Central memory CD8-positive, alpha-beta T cell (primary cell): ENCODE measurements at regions not wholly inside any gene's neighbourhood (a gene's known extent, or its start where the extent isn't known, plus 50 kb on each side); places are given as distances from the start of the nearest gene placed in this dataset.

Experiments
- ATAC-seq: fragments of 150-1000 bp; cut with Tn5 transposase; replicated peaks from 2 replicates; pipeline ENCODE4 v1.10.0; 2022; ENCODE audit warnings: mild to moderate bottlenecking, moderate FRiP score, moderate number of reproducible peaks; ENCODE audit not compliant: poor library complexity, severe bottlenecking; ENCODE audit errors: extremely low read depth
- DNase-seq, 2 donors: peaks; one replicate each; pipeline ENCODE4 v3.0.0; 2021; ENCODE audit warnings: low spot score in 2 of 2
- H3K27ac Mint-ChIP-seq: one replicate; pipeline ENCODE4 v1.8.0; 2022; ENCODE audit warnings: low read depth, mild to moderate bottlenecking, moderate library complexity, mixed read lengths
- H3K27me3 Mint-ChIP-seq: one replicate; pipeline ENCODE4 v1.8.0; 2022; ENCODE audit warnings: mixed read lengths
- H3K36me3 Mint-ChIP-seq: one replicate; pipeline ENCODE4 v1.8.0; 2022; ENCODE audit warnings: mild to moderate bottlenecking, moderate library complexity, mixed read lengths; ENCODE audit not compliant: insufficient read depth
- H3K4me1 Mint-ChIP-seq: one replicate; pipeline ENCODE4 v1.8.0; 2022; ENCODE audit warnings: mixed read lengths
- H3K4me3 Mint-ChIP-seq: one replicate; pipeline ENCODE4 v1.8.0; 2022; ENCODE audit warnings: mild to moderate bottlenecking, moderate library complexity, mixed read lengths
- H3K9me3 Mint-ChIP-seq: one replicate; pipeline ENCODE4 v1.8.0; 2022; ENCODE audit warnings: mixed read lengths

GRCh38 chr7:25809441-25809840, 342.6 kb upstream of the NFE2L3 start:
- Mint-ChIP-seq H3K9me3 (no peaks in the 10 kb centered on the region), H3K36me3 (no peaks in the 10 kb centered on the region), H3K4me1 (no peaks in the 10 kb centered on the region), H3K27me3 (peaks cover 59% of the 10 kb centered on the region), H3K4me3 (no peak overlapping the region), H3K27ac (no peak overlapping the region)
- ATAC-seq: no peak
- DNase-seq: no peak

GRCh38 chr7:25812086-25812850, 339.7 kb upstream of the NFE2L3 start:
- ATAC-seq (no peak), DNase-seq (no peak)
- Mint-ChIP-seq H3K9me3 (no peaks in the 10 kb centered on the region), H3K4me3 (no peak overlapping the region), H3K27me3 (peaks cover 54% of the 10 kb centered on the region), H3K36me3 (no peaks in the 10 kb centered on the region), H3K4me1 (no peaks in the 10 kb centered on the region), H3K27ac (no peak overlapping the region)

GRCh38 chr7:25813381-25813780, 338.6 kb upstream of the NFE2L3 start:
- Mint-ChIP-seq H3K36me3 (no peaks in the 10 kb centered on the region), H3K27ac (no peak overlapping the region), H3K4me1 (no peaks in the 10 kb centered on the region), H3K9me3 (no peaks in the 10 kb centered on the region), H3K4me3 (no peak overlapping the region), H3K27me3 (peaks cover 58% of the 10 kb centered on the region)
- no peak for ATAC-seq
- no peak for DNase-seq

- no peaks in the 10 kb centered on the region for H3K36me3 Mint-ChIP-seq
- H3K27ac Mint-ChIP-seq: no peak overlapping the region
- H3K4me1 Mint-ChIP-seq: no peaks in the 10 kb centered on the region
- H3K27me3 Mint-ChIP-seq: peaks cover 68% of the 10 kb centered on the region
- ATAC-seq: no peak
- no peak for DNase-seq
- H3K4me3 Mint-ChIP-seq: no peak overlapping the region
- H3K9me3 Mint-ChIP-seq: no peaks in the 10 kb centered on the region
Measured at GRCh38 chr7:25815711-25816110, 336.3 kb upstream of the NFE2L3 start.

GRCh38 chr7:25820432-25821040, 331.5 kb upstream of the NFE2L3 start:
- no peak for DNase-seq
- Mint-ChIP-seq H3K27ac (no peak overlapping the region), H3K27me3 (peaks cover 92% of the 10 kb centered on the region), H3K4me3 (no peak overlapping the region), H3K36me3 (no peaks in the 10 kb centered on the region), H3K4me1 (no peaks in the 10 kb centered on the region), H3K9me3 (no peaks in the 10 kb centered on the region)
- no peak for ATAC-seq

- H3K4me1 Mint-ChIP-seq: no peaks in the 10 kb centered on the region
- peaks cover 95% of the 10 kb centered on the region for H3K27me3 Mint-ChIP-seq
- no peaks in the 10 kb centered on the region for H3K36me3 Mint-ChIP-seq
- H3K9me3 Mint-ChIP-seq: no peaks in the 10 kb centered on the region
- DNase-seq (no peak), ATAC-seq (no peak)
- no peak overlapping the region for H3K27ac Mint-ChIP-seq
- H3K4me3 Mint-ChIP-seq: no peak overlapping the region
Measured at GRCh38 chr7:25821225-25821624, 330.8 kb upstream of the NFE2L3 start.

GRCh38 chr7:25822823-25823222, 329.2 kb upstream of the NFE2L3 start:
- Mint-ChIP-seq H3K4me1 (no peaks in the 10 kb centered on the region), H3K4me3 (no peak overlapping the region), H3K9me3 (no peaks in the 10 kb centered on the region), H3K36me3 (no peaks in the 10 kb centered on the region), H3K27ac (no peak overlapping the region), H3K27me3 (peaks cover 98% of the 10 kb centered on the region)
- DNase-seq: no peak
- no peak for ATAC-seq

GRCh38 chr7:25823571-25823970, 328.4 kb upstream of the NFE2L3 start:
- no peak overlapping the region for H3K27ac Mint-ChIP-seq
- no peaks in the 10 kb centered on the region for H3K4me1 Mint-ChIP-seq
- H3K4me3 Mint-ChIP-seq: no peak overlapping the region
- DNase-seq: no peak
- ATAC-seq: no peak
- no peaks in the 10 kb centered on the region for H3K36me3 Mint-ChIP-seq
- H3K27me3 Mint-ChIP-seq: peaks cover 97% of the 10 kb centered on the region
- no peaks in the 10 kb centered on the region for H3K9me3 Mint-ChIP-seq

- Mint-ChIP-seq H3K36me3 (no peaks in the 10 kb centered on the region), H3K27ac (no peak overlapping the region), H3K4me3 (no peak overlapping the region), H3K27me3 (peaks cover 72% of the 10 kb centered on the region), H3K4me1 (no peaks in the 10 kb centered on the region), H3K9me3 (no peaks in the 10 kb centered on the region)
- ATAC-seq (no peak), DNase-seq (no peak)
Measured at GRCh38 chr7:25828468-25828867, 323.5 kb upstream of the NFE2L3 start.

- Mint-ChIP-seq H3K27ac (no peak overlapping the region), H3K4me3 (no peak overlapping the region), H3K36me3 (no peaks in the 10 kb centered on the region), H3K9me3 (no peaks in the 10 kb centered on the region), H3K4me1 (no peaks in the 10 kb centered on the region), H3K27me3 (peaks cover 60% of the 10 kb centered on the region)
- DNase-seq (no peak), ATAC-seq (no peak)
Measured at GRCh38 chr7:25829663-25830062, 322.3 kb upstream of the NFE2L3 start.

- peaks cover 55% of the 10 kb centered on the region for H3K27me3 Mint-ChIP-seq
Measured at GRCh38 chr7:25830215-25830614, 321.8 kb upstream of the NFE2L3 start.

GRCh38 chr7:25831062-25831691, 320.8 kb upstream of the NFE2L3 start:
- Mint-ChIP-seq H3K9me3 (no peaks in the 10 kb centered on the region), H3K36me3 (no peaks in the 10 kb centered on the region), H3K4me1 (no peaks in the 10 kb centered on the region), H3K27me3 (peaks cover 47% of the 10 kb centered on the region), H3K4me3 (no peak overlapping the region), H3K27ac (no peak overlapping the region)
- no peak for ATAC-seq
- DNase-seq: no peak

More at GRCh38 chr7:25830215-25830614, 321.8 kb upstream of the NFE2L3 start:
- Mint-ChIP-seq H3K36me3 (no peaks in the 10 kb centered on the region), H3K4me3 (no peak overlapping the region), H3K9me3 (no peaks in the 10 kb centered on the region), H3K4me1 (no peaks in the 10 kb centered on the region), H3K27ac (no peak overlapping the region)
- DNase-seq: no peak
- no peak for ATAC-seq

- DNase-seq (no peak), ATAC-seq (no peak)
- H3K4me3 Mint-ChIP-seq: no peak overlapping the region
- H3K27me3 Mint-ChIP-seq: peaks cover 47% of the 10 kb centered on the region
- H3K36me3 Mint-ChIP-seq: no peaks in the 10 kb centered on the region
- H3K27ac Mint-ChIP-seq: no peak overlapping the region
- no peaks in the 10 kb centered on the region for H3K9me3 Mint-ChIP-seq
- H3K4me1 Mint-ChIP-seq: no peaks in the 10 kb centered on the region
Measured at GRCh38 chr7:25831831-25832411, 320.1 kb upstream of the NFE2L3 start.
